ENCODE measurements at regions not wholly inside any gene's neighbourhood (a gene's known extent, or its start where the extent isn't known, plus 50 kb on each side); places are given as distances from the start of the nearest gene placed in this dataset.
A peak's percentile ranks its signal among the peaks of the same experiment; 100 is the strongest.

DNA sequence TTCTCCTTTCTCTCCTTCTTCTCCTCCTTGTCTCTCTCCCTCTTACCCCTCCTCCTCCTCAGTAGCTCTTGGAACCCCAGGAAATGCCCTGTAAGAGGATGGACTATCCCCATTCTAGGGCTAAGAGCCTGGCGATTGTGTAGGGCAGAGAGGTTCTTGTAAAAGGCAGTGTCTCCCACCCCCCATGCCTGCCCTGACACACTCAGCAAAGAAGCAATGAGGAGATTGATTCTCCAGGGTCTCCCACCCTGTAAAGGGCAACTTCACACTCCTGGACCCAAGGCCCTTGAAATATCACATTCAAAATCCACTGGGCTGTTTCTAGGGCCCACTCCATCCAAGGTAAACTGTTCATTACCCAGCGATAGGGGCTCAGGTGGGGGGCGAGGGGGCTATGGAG, 144.1 kb downstream of the INSIG2 start:
- Histone ChIP-seq H2AFZ (ENCODE audit: low read length) (no peak overlapping the region), H3K9ac (ENCODE audit: low read depth, low read length, poor library complexity) (no peak overlapping the region), H3K4me1 (ENCODE audit: control insufficient read depth in 2 of 2, insufficient read depth in 1 of 2, low read depth in 1 of 2, low read length in 2 of 2) (peaks cover 0 to 5% of the 10 kb centered on the region in 2 donors), H2BK120ac (ENCODE audit: low read depth, low read length) (no peak overlapping the region), H3K27me3 (ENCODE audit: control insufficient read depth in 3 of 3, insufficient read depth in 3 of 3, low read depth in 1 of 3, low read length in 3 of 3) (peaks cover 0 to 2% (median 0%) of the 10 kb centered on the region in 3 experiments), H3K23ac (ENCODE audit: low read depth, low read length, poor library complexity) (no peak overlapping the region), H3K4me3 (ENCODE audit: low read length in 2 of 2) (no peak overlapping the region), H3K79me1 (ENCODE audit: low read depth, low read length) (no peaks in the 10 kb centered on the region), H4K91ac (ENCODE audit: low read depth, low read length, poor library complexity) (no peak overlapping the region), H2BK15ac (ENCODE audit: low read length) (no peak overlapping the region), H3K9me3 (replicated peaks in 1 of 2; ENCODE audit: control insufficient read depth in 2 of 2, insufficient read depth in 1 of 2, low read depth in 1 of 2, low read length in 2 of 2) (peaks cover 0 to 6% of the 10 kb centered on the region in 2 donors), H2BK12ac (ENCODE audit: low read length) (no peak overlapping the region), H3K4ac (ENCODE audit: low read length) (no peak overlapping the region), H3K18ac (ENCODE audit: low read length) (no peak overlapping the region), H2AK5ac (ENCODE audit: low read depth, low read length) (no peak overlapping the region), H3K36me3 (replicated peaks in 1 of 2; ENCODE audit: control insufficient read depth in 2 of 2, insufficient read depth in 2 of 2, low read length in 2 of 2) (no peaks in the 10 kb centered on the region), H3K4me2 (ENCODE audit: insufficient read depth, low read length, poor library complexity, severe bottlenecking) (no peak overlapping the region), H3K14ac (ENCODE audit: low read length) (no peak overlapping the region), H3K27ac (replicated peaks; ENCODE audit: low read length) (no peak overlapping the region), H4K8ac (ENCODE audit: low read depth, low read length) (no peak overlapping the region), H2BK5ac (ENCODE audit: low read length) (no peak overlapping the region)
- no CpG with 5 or more reads among the region's 3 CpGs for WGBS, 2 donors (ENCODE audit: extremely low coverage in 2 of 2, insufficient read length in 2 of 2, insufficient replicate concordance in 1 of 2)
- no peak for DNase-seq (ENCODE audit: low spot score)

DNA sequence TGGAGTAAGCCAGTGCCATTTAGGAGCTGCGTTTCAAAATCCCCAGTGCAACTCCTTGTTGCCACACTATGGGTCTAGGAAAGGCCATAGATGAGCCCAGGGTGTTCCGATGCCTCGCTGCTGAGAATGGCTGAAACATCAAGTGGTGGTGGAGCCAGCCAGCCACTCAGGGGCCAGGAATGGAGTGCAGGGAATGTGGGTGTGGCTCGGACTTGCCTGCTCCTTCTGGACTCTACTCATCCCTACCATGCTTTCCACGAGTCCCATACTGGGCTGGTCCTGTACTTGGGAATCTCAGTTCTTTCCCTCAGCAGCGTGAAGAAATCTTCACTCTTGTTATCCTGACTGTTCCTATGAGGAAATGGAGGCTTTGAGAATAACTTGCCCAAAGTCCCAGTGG, 143.5 kb downstream of the INSIG2 start:
- H4K8ac ChIP-seq (ENCODE audit: low read depth, low read length) = no peak overlapping the region
- no peak overlapping the region for H2BK120ac ChIP-seq (ENCODE audit: low read depth, low read length)
- no peak overlapping the region for H2BK15ac ChIP-seq (ENCODE audit: low read length)
- H3K27me3 ChIP-seq (ENCODE audit: control insufficient read depth in 3 of 3, insufficient read depth in 3 of 3, low read depth in 1 of 3, low read length in 3 of 3) = peaks cover 0 to 2% (median 0%) of the 10 kb centered on the region in 3 experiments
- no peak overlapping the region for H3K14ac ChIP-seq (ENCODE audit: low read length)
- H2AFZ ChIP-seq (ENCODE audit: low read length) = no peak overlapping the region
- no peak overlapping the region for H3K4ac ChIP-seq (ENCODE audit: low read length)
- H3K9ac ChIP-seq (ENCODE audit: low read depth, low read length, poor library complexity) = no peak overlapping the region
- no peak for DNase-seq (ENCODE audit: low spot score)
- no peak overlapping the region for H3K27ac ChIP-seq (replicated peaks; ENCODE audit: low read length)
- H2BK5ac ChIP-seq (ENCODE audit: low read length) = no peak overlapping the region
- peaks cover 0 to 5% of the 10 kb centered on the region in 2 donors for H3K4me1 ChIP-seq (ENCODE audit: control insufficient read depth in 2 of 2, insufficient read depth in 1 of 2, low read depth in 1 of 2, low read length in 2 of 2)
- H4K91ac ChIP-seq (ENCODE audit: low read depth, low read length, poor library complexity) = no peak overlapping the region
- no peak overlapping the region for H2BK12ac ChIP-seq (ENCODE audit: low read length)
- H2AK5ac ChIP-seq (ENCODE audit: low read depth, low read length) = no peak overlapping the region
- H3K4me3 ChIP-seq (ENCODE audit: low read length in 2 of 2) = no peak overlapping the region
- no peaks in the 10 kb centered on the region for H3K36me3 ChIP-seq (replicated peaks in 1 of 2; ENCODE audit: control insufficient read depth in 2 of 2, insufficient read depth in 2 of 2, low read length in 2 of 2)
- H3K79me1 ChIP-seq (ENCODE audit: low read depth, low read length) = no peaks in the 10 kb centered on the region
- no peak overlapping the region for H3K23ac ChIP-seq (ENCODE audit: low read depth, low read length, poor library complexity)
- WGBS, 2 donors (ENCODE audit: extremely low coverage in 2 of 2, insufficient read length in 2 of 2, insufficient replicate concordance in 1 of 2) = no CpG with 5 or more reads among the region's 6 CpGs
- peaks cover 0 to under 1% of the 10 kb centered on the region in 2 donors for H3K9me3 ChIP-seq (replicated peaks in 1 of 2; ENCODE audit: control insufficient read depth in 2 of 2, insufficient read depth in 1 of 2, low read depth in 1 of 2, low read length in 2 of 2)
- peak overlapping the region; percentile 53 for H3K18ac ChIP-seq (ENCODE audit: low read length)
- H3K4me2 ChIP-seq (ENCODE audit: insufficient read depth, low read length, poor library complexity, severe bottlenecking) = no peak overlapping the region

DNA sequence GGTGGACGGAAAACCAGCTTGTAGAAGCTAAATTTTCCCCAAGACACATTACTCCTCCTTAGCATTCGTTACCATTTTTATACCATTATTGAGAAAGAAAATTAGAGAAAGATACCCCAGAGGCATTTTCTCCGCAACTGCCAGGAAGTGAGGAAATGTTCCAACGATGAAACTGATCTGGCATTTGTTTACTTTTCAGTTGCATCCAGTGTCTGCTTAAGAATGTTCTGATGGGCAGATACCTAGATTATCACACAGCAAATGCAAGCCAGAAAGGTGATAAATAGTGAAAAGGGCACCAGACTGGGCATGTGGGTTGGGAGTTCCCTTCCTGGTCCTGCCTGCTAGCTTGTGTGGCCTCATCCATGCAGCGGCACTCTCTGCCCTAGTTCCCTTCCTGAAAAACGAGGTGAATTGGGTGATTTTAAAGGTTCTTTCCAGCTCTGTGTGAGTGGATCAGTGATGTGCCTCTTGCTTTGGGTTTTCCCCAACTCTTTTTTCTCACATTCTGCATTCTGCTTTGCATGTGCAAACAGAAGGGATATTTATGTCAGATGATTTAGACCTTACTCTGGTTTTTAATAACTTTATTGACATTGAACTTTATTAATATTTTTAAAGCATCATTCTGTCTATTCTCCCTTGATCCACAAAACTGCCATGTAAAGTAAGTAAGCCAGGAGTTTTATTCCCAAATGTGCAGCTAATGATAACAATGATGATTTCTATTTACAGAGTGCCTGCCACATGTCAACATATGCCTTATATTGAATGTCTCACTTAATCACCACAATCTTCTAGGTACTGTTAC, 139.6 kb downstream of the INSIG2 start:
- Histone ChIP-seq H3K27ac (replicated peaks; ENCODE audit: low read length) (no peak overlapping the region), H2BK15ac (ENCODE audit: low read length) (no peak overlapping the region), H3K79me1 (ENCODE audit: low read depth, low read length) (no peaks in the 10 kb centered on the region), H3K27me3 (ENCODE audit: control insufficient read depth in 3 of 3, insufficient read depth in 3 of 3, low read depth in 1 of 3, low read length in 3 of 3) (peaks cover 0 to 5% (median 3%) of the 10 kb centered on the region in 3 experiments), H3K14ac (ENCODE audit: low read length) (no peak overlapping the region), H3K23ac (ENCODE audit: low read depth, low read length, poor library complexity) (no peak overlapping the region), H3K18ac (ENCODE audit: low read length) (no peak overlapping the region), H3K9me3 (replicated peaks in 1 of 2; ENCODE audit: control insufficient read depth in 2 of 2, insufficient read depth in 1 of 2, low read depth in 1 of 2, low read length in 2 of 2) (no peaks in the 10 kb centered on the region), H2BK120ac (ENCODE audit: low read depth, low read length) (no peak overlapping the region), H3K36me3 (replicated peaks in 1 of 2; ENCODE audit: control insufficient read depth in 2 of 2, insufficient read depth in 2 of 2, low read length in 2 of 2) (no peaks in the 10 kb centered on the region), H4K91ac (ENCODE audit: low read depth, low read length, poor library complexity) (no peak overlapping the region), H3K4me2 (ENCODE audit: insufficient read depth, low read length, poor library complexity, severe bottlenecking) (no peak overlapping the region), H3K9ac (ENCODE audit: low read depth, low read length, poor library complexity) (no peak overlapping the region), H2AFZ (ENCODE audit: low read length) (no peak overlapping the region), H3K4me3 (ENCODE audit: low read length in 2 of 2) (no peak overlapping the region), H3K4ac (ENCODE audit: low read length) (no peak overlapping the region), H3K4me1 (ENCODE audit: control insufficient read depth in 2 of 2, insufficient read depth in 1 of 2, low read depth in 1 of 2, low read length in 2 of 2) (peaks cover 17 to 18% of the 10 kb centered on the region in 2 donors), H2AK5ac (ENCODE audit: low read depth, low read length) (no peak overlapping the region), H2BK5ac (ENCODE audit: low read length) (no peak overlapping the region), H4K8ac (ENCODE audit: low read depth, low read length) (no peak overlapping the region), H2BK12ac (ENCODE audit: low read length) (no peak overlapping the region)
- WGBS, 2 donors (ENCODE audit: extremely low coverage in 2 of 2, insufficient read length in 2 of 2, insufficient replicate concordance in 1 of 2) = no CpG with 5 or more reads among the region's 6 CpGs
- no peak for DNase-seq (ENCODE audit: low spot score)

DNA sequence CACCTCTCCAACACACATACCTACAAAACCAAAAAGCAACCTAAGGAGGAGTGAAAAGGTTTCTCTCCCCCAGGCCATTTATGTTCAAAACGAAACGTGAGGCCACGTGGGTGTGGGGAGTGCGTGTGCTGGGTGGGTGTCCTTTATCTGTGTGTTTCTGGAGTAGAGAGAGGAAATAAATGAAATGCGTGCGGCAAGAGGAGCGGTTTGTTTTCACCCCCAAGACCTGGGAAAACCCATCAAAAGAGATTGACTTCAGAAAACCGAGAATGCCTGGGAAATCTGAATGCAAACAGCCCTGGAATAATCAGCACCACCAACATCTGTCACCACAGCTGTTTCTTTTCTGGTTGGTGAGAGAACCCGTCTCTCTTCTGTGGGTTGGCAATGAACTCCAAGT, 137.4 kb downstream of the INSIG2 start:
- Histone ChIP-seq H3K4me1 (ENCODE audit: control insufficient read depth in 2 of 2, insufficient read depth in 1 of 2, low read depth in 1 of 2, low read length in 2 of 2) (peaks cover 12 to 23% of the 10 kb centered on the region in 2 donors), H2BK12ac (ENCODE audit: low read length) (no peak overlapping the region), H4K91ac (ENCODE audit: low read depth, low read length, poor library complexity) (no peak overlapping the region), H3K14ac (ENCODE audit: low read length) (no peak overlapping the region), H2BK5ac (ENCODE audit: low read length) (no peak overlapping the region), H3K27ac (replicated peaks; ENCODE audit: low read length) (no peak overlapping the region), H3K23ac (ENCODE audit: low read depth, low read length, poor library complexity) (no peak overlapping the region), H3K9me3 (replicated peaks in 1 of 2; ENCODE audit: control insufficient read depth in 2 of 2, insufficient read depth in 1 of 2, low read depth in 1 of 2, low read length in 2 of 2) (no peaks in the 10 kb centered on the region), H3K79me1 (ENCODE audit: low read depth, low read length) (no peaks in the 10 kb centered on the region), H2BK15ac (ENCODE audit: low read length) (no peak overlapping the region), H3K4me2 (ENCODE audit: insufficient read depth, low read length, poor library complexity, severe bottlenecking) (no peak overlapping the region), H4K8ac (ENCODE audit: low read depth, low read length) (no peak overlapping the region), H3K9ac (ENCODE audit: low read depth, low read length, poor library complexity) (no peak overlapping the region), H3K18ac (ENCODE audit: low read length) (no peak overlapping the region), H3K4me3 (ENCODE audit: low read length in 2 of 2) (no peak overlapping the region), H3K4ac (ENCODE audit: low read length) (no peak overlapping the region), H2AK5ac (ENCODE audit: low read depth, low read length) (no peak overlapping the region), H2BK120ac (ENCODE audit: low read depth, low read length) (no peak overlapping the region), H3K27me3 (ENCODE audit: control insufficient read depth in 3 of 3, insufficient read depth in 3 of 3, low read depth in 1 of 3, low read length in 3 of 3) (peaks cover 0 to 21% (median 6%) of the 10 kb centered on the region in 3 experiments), H2AFZ (ENCODE audit: low read length) (no peak overlapping the region), H3K36me3 (replicated peaks in 1 of 2; ENCODE audit: control insufficient read depth in 2 of 2, insufficient read depth in 2 of 2, low read length in 2 of 2) (no peaks in the 10 kb centered on the region)
- WGBS, 2 donors (ENCODE audit: extremely low coverage in 2 of 2, insufficient read length in 2 of 2, insufficient replicate concordance in 1 of 2) = no CpG with 5 or more reads among the region's 9 CpGs
- no peak for DNase-seq (ENCODE audit: low spot score)
